ENCODE measurements at regions not wholly inside any gene's neighbourhood (a gene's known extent, or its start where the extent isn't known, plus 50 kb on each side); places are given as distances from the start of the nearest gene placed in this dataset.

DNA sequence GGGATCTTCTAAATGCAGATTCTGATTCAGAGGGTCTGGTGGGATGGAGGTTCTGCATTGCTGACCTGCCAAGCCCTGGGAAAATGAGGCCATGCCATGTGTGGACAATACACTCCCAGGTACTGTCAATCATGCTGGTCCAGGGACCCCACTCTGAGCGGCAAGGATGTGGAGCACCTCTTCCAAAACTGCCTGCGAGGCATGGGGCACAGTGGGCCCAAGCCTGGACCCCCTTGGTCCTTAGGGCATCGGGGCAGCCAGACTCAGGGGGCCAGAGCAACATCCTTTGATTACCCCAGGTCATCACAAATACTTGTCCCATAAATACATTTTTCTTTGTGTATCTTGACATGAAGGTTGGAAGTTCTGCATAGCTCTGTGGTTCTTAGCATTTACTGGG lies 76.8 kb upstream of the NXT1 start:
- TF ChIP-seq CTCF (IDR thresholded peaks at IDR 0.05) (no peak), POLR2A (IDR thresholded peaks at IDR 0.05) (no peak)
